GM19351 (cell line): ENCODE measurements at regions not wholly inside any gene's neighbourhood (a gene's known extent, or its start where the extent isn't known, plus 50 kb on each side); places are given as distances from the start of the nearest gene placed in this dataset.
"Not testable (repeated sequence)": the region's sequence is repeated elsewhere in the genome, so short reads cannot be mapped to it uniquely, and the experiment has no call there.

Experiments used
- ATAC-seq: cut with Tn5 transposase; IDR thresholded peaks from one replicate; pipeline ENCODE4 v1.9.1; 2021; ENCODE audit warnings: mild to moderate bottlenecking, moderate library complexity; ENCODE audit not compliant: unreplicated experiment

GRCh38 chr5:33059081-33059480, 348.0 kb downstream of the NPR3 start:
- no peak for ATAC-seq

- no peak for ATAC-seq
These were observed 354.0 kb downstream of the NPR3 start for GRCh38 chr5:33065131-33065530.

GRCh38 chr5:33067291-33067690, 356.2 kb downstream of the NPR3 start:
- no peak for ATAC-seq

GRCh38 chr5:33068786-33069185, 357.7 kb downstream of the NPR3 start:
- no peak for ATAC-seq

GRCh38 chr5:33072296-33072695, 361.2 kb downstream of the NPR3 start:
- no peak for ATAC-seq

- ATAC-seq: no peak
These were observed 361.6 kb downstream of the NPR3 start for GRCh38 chr5:33072726-33073125.

GRCh38 chr5:33073881-33074327, 362.8 kb downstream of the NPR3 start:
- ATAC-seq: no peak

- no peak for ATAC-seq
These were observed 363.4 kb downstream of the NPR3 start for GRCh38 chr5:33074548-33074947.

- ATAC-seq: no peak
These were observed 364.6 kb downstream of the NPR3 start for GRCh38 chr5:33075731-33076130.

GRCh38 chr5:33079548-33079947, 361.2 kb upstream of the TARS1 start:
- ATAC-seq: no peak

GRCh38 chr5:33080287-33080686, 360.5 kb upstream of the TARS1 start:
- no peak for ATAC-seq

- ATAC-seq: no peak
These were observed 352.6 kb upstream of the TARS1 start for GRCh38 chr5:33088176-33088575.

- ATAC-seq: no peak
These were observed 349.0 kb upstream of the TARS1 start for GRCh38 chr5:33091571-33092363.

- no peak for ATAC-seq
These were observed 348.0 kb upstream of the TARS1 start for GRCh38 chr5:33092719-33093118.

GRCh38 chr5:33102551-33102950, 338.2 kb upstream of the TARS1 start:
- ATAC-seq: no peak

GRCh38 chr5:33105521-33105941, 335.2 kb upstream of the TARS1 start:
- ATAC-seq: no peak

GRCh38 chr5:33110496-33110895, 330.3 kb upstream of the TARS1 start:
- not testable (repeated sequence) for ATAC-seq

- no peak for ATAC-seq
These were observed 326.4 kb upstream of the TARS1 start for GRCh38 chr5:33114361-33114760.

- ATAC-seq: no peak
These were observed 325.3 kb upstream of the TARS1 start for GRCh38 chr5:33115467-33115866.

GRCh38 chr5:33118761-33119415, 321.9 kb upstream of the TARS1 start:
- no peak for ATAC-seq

GRCh38 chr5:33120671-33121070, 320.1 kb upstream of the TARS1 start:
- no peak for ATAC-seq

GRCh38 chr5:33129309-33129708, 311.5 kb upstream of the TARS1 start:
- no peak for ATAC-seq
